Skeletal muscle tissue (tissue), 4 donors: ENCODE measurements at regions not wholly inside any gene's neighbourhood (a gene's known extent, or its start where the extent isn't known, plus 50 kb on each side); places are given as distances from the start of the nearest gene placed in this dataset. TPM values are rescaled to one million over a fixed set of nuclear protein-coding genes. Genes with fewer than 3 reads are reported as not detected.
"Not testable (repeated sequence)": the region's sequence is repeated elsewhere in the genome, so short reads cannot be mapped to it uniquely, and the experiment has no call there.

Experiments
- H3K27ac ChIP-seq: one replicate; pipeline ENCODE4 v1.7.0; 2013; ENCODE audit warnings: mild to moderate bottlenecking, low read depth, low read length, inconsistent platforms
- H3K27me3 ChIP-seq, 3 donors: one replicate each; pipeline ENCODE4 v1.7.0; 2013; ENCODE audit warnings: low read length in 3 of 3; ENCODE audit not compliant: control insufficient read depth in 3 of 3, insufficient read depth in 3 of 3
- H3K36me3 ChIP-seq, 3 donors: one replicate each; pipeline ENCODE4 v1.7.0; 2013; ENCODE audit warnings: low read length in 3 of 3; ENCODE audit not compliant: control insufficient read depth in 3 of 3, insufficient read depth in 3 of 3
- H3K4me1 ChIP-seq, 3 donors: one replicate each; pipeline ENCODE4 v1.7.0; 2013; ENCODE audit warnings: low read length in 3 of 3, mild to moderate bottlenecking in 3 of 3; ENCODE audit not compliant: control insufficient read depth in 3 of 3, insufficient read depth in 3 of 3
- H3K4me3 ChIP-seq, 3 donors: one replicate each; pipeline ENCODE4 v1.7.0; 2013; ENCODE audit warnings: low read length in 3 of 3
- H3K9ac ChIP-seq, 3 donors: one replicate each; pipeline ENCODE4 v1.7.0; 2013; ENCODE audit warnings: low read length in 3 of 3, mild to moderate bottlenecking in 3 of 3, moderate library complexity in 2 of 3, low read depth in 1 of 3
- H3K9me3 ChIP-seq, 3 donors: one replicate each; pipeline ENCODE4 v1.7.0; 2013; ENCODE audit warnings: low read length in 3 of 3; ENCODE audit not compliant: control insufficient read depth in 3 of 3
- small RNA-seq: library from RNA; depleted of rRNA; stranded (forward); fragments of <200 nt; gene quantifications from one replicate; pipeline ENCODE3, GENCODE V24; 2014
- donor health status: Osteomylitis.

DNA sequence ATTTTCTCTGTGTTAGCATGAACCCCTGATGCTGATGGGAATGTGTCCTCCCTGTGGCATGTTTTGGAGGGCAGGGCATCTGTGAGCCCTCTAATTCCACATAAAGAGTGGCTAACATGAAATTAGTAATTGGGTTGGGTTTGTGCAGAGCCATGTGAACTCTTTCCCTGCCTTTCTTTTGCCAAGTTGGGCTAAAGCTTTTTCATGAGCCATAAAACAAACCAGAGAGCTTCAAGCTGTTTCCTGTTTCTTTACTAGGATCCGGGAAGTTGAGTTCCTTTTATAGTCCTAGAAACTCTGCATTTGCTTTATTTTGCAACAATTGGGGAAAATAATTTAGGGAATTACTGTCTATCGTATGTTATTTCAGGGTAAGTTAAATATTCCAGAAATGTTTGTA lies 247.1 kb downstream of the RTP5 start:
- H3K36me3 ChIP-seq, H3K9me3 ChIP-seq: not testable (repeated sequence)

DNA sequence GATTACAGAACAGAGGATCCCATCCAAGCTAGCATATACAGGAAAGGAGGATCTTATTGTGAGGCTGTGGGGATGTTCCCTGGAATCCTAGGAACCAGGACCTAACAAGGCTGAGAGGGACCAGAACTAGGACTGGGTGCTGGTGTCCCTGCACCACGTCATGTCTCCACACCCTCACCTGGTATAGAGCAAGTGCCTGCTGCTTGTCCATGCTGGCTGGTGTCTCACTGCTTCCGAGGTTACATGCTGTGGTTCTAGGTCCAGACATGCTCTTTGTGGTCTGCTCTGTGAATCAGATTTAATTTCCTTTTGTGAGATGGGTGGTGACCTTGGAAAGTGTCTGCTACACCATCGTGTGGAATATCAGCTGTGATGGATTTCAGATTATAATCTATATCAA lies 247.8 kb downstream of the RTP5 start:
- H3K27ac ChIP-seq, H3K9me3 ChIP-seq, H3K4me3 ChIP-seq, H3K36me3 ChIP-seq, H3K4me1 ChIP-seq, H3K27me3 ChIP-seq, H3K9ac ChIP-seq: not testable (repeated sequence)

More for the DNA sequence above, 247.1 kb downstream of the RTP5 start:
- not testable (repeated sequence) for H3K9ac ChIP-seq, H3K4me3 ChIP-seq, H3K27ac ChIP-seq, H3K27me3 ChIP-seq, H3K4me1 ChIP-seq

- not testable (repeated sequence) for H3K4me3 ChIP-seq, H3K9ac ChIP-seq, H3K27ac ChIP-seq, H3K9me3 ChIP-seq, H3K36me3 ChIP-seq, H3K4me1 ChIP-seq, H3K27me3 ChIP-seq
These were observed 250.2 kb downstream of the RTP5 start for GRCh38 chr2:242119682-242120081.

DNA sequence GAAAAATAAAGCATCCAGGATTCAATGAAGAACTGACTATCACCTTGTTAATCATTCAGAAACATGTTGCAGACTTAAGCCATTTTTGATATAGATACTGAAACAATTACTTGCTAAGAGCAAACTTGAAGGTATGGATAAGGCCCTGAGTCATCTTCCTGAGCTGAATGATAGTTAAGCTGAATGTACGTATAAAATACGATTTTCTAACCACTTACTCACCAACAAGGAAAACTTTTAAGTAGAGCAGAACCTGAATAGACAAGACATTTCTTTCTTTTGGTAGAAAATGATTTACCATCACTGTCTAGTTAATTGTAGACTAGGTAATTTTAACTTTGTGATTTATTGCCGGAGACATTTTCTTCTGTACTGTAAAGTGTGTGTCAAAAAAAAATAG lies 261.2 kb downstream of the RTP5 start:
- not testable (repeated sequence) for H3K9ac ChIP-seq, H3K4me1 ChIP-seq, H3K27me3 ChIP-seq, H3K9me3 ChIP-seq, H3K36me3 ChIP-seq, H3K4me3 ChIP-seq, H3K27ac ChIP-seq

GRCh38 chr2:242159921-242160320 lies 290.4 kb downstream of the RTP5 start:
- H3K9me3 ChIP-seq, H3K36me3 ChIP-seq, H3K9ac ChIP-seq: not testable (repeated sequence)

GRCh38 chr2:242165115-242165514 lies 295.6 kb downstream of the RTP5 start:
- H3K27ac ChIP-seq, H3K9me3 ChIP-seq, H3K4me3 ChIP-seq, H3K9ac ChIP-seq, H3K36me3 ChIP-seq, H3K27me3 ChIP-seq, H3K4me1 ChIP-seq: not testable (repeated sequence)

More at GRCh38 chr2:242159921-242160320, 290.4 kb downstream of the RTP5 start:
- H3K4me3 ChIP-seq, H3K27me3 ChIP-seq, H3K27ac ChIP-seq, H3K4me1 ChIP-seq: not testable (repeated sequence)

GRCh38 chr2:242171290-242171689 lies 301.8 kb downstream of the RTP5 start:
- H3K9ac ChIP-seq, H3K9me3 ChIP-seq, H3K27ac ChIP-seq, H3K36me3 ChIP-seq, H3K27me3 ChIP-seq, H3K4me3 ChIP-seq, H3K4me1 ChIP-seq: not testable (repeated sequence)

Small RNA genes lying in the stretch of these regions (small RNA-seq; reads per million reads assigned to genes)
- not detected for gene CICP10
- not detected for gene SEPT14P2
